Cardiac fibroblast (primary cell): ENCODE measurements at regions not wholly inside any gene's neighbourhood (a gene's known extent, or its start where the extent isn't known, plus 50 kb on each side); places are given as distances from the start of the nearest gene placed in this dataset.

Experiments used
- DNase-seq, 2 donors: peaks; one replicate each; pipeline versions ENCODE4 v3.0.0 to v3.0.0-alpha.2; 2010; ENCODE audit warnings: low read depth in 2 of 2
- H3K4me3 ChIP-seq, 2 donors: replicated peaks in 1 of 2; 1 replicate in 1 of 2; 2 replicates in 1 of 2; pipeline ENCODE4 v1.5.1; 2011; ENCODE audit warnings: low read depth in 2 of 2, low read length in 2 of 2, mild to moderate bottlenecking in 2 of 2, moderate library complexity in 1 of 2
- CTCF ChIP-seq: IDR thresholded peaks from one replicate; pipeline ENCODE4 v1.5.1; 2011; ENCODE audit warnings: low read depth, mild to moderate bottlenecking, low read length, inconsistent platforms

DNA sequence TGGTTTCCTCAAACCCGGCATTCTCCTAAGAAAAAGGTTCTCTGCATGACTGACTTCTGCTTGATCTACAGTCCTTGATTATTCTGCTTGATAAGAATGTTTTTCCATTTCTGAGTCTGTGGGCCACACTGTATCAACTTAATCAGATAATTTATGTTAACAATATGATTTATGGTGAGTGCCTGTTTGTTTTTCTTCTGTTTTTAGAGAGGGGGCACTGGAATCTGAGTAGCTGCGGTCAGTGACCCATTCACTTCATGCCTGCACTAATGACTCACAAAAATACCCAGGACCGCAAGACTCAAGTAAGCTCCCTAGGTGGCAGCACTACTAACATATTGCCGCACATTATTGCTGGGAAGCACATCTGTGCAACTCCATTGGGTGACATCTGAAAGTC, 542.3 kb upstream of the ATXN8OS start:
- H3K4me3 ChIP-seq, result no peak overlapping the region
- peak in 1 of 2 donors; percentile 9 for DNase-seq
- no peak for TF ChIP-seq CTCF

GRCh38 chr13:69556540-69557196, 551.0 kb upstream of the ATXN8OS start:
- no peak for DNase-seq
- H3K4me3 ChIP-seq, result no peak overlapping the region
- no peak for TF ChIP-seq CTCF

DNA sequence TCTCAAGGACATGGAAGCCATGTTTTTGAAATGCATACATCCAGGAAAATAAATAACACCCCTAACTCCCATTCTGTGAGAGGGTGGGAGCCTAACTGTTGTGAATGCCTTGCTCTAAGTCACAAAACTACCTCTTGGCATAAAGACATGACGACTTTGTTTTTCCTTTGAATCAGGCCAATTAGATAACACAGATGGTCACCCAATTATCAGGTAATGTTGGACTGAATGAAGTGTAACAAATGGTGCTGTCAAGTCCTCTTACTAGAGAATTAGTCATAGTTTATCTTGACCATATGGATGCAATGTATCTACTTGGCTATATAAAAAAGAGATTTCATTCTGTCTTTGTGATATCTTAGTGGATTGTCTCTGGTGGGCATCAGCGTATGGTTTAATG, 553.6 kb upstream of the ATXN8OS start:
- TF ChIP-seq CTCF, result no peak
- no peak overlapping the region for H3K4me3 ChIP-seq
- no peak for DNase-seq

DNA sequence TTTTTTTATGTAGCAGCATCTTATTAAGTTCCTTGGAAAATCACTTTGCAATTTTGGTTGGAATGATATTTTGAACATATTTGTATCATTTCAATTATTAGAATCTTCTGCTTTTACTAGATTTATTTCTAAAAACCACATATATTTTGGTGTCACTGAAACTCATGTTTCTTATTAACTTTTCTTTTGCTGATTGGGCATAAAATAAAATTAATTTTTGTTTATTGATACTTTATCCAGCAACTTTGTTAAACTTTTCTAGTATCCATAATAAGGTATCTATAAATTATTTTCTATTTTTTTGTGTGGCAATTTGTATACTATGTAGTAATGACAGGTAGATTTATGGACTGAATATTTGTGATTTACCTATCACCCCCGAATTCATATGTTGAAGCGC, 556.4 kb upstream of the ATXN8OS start:
- DNase-seq, result no peak
- H3K4me3 ChIP-seq, result no peak overlapping the region
- no peak for TF ChIP-seq CTCF

- no peak for TF ChIP-seq CTCF
- H3K4me3 ChIP-seq, result no peak overlapping the region
- DNase-seq, result no peak
These were observed 559.8 kb upstream of the ATXN8OS start for GRCh38 chr13:69547780-69548179.

GRCh38 chr13:69545551-69545950, 562.1 kb upstream of the ATXN8OS start:
- no peak for DNase-seq
- H3K4me3 ChIP-seq, result no peak overlapping the region
- TF ChIP-seq CTCF, result no peak

- no peak overlapping the region for H3K4me3 ChIP-seq
- TF ChIP-seq CTCF, result no peak
- peak in 1 of 2 donors; percentile 2 for DNase-seq
These were observed 583.0 kb upstream of the ATXN8OS start for GRCh38 chr13:69524459-69525150.
